ENCODE measurements at regions not wholly inside any gene's neighbourhood (a gene's known extent, or its start where the extent isn't known, plus 50 kb on each side); places are given as distances from the start of the nearest gene placed in this dataset.

DNA sequence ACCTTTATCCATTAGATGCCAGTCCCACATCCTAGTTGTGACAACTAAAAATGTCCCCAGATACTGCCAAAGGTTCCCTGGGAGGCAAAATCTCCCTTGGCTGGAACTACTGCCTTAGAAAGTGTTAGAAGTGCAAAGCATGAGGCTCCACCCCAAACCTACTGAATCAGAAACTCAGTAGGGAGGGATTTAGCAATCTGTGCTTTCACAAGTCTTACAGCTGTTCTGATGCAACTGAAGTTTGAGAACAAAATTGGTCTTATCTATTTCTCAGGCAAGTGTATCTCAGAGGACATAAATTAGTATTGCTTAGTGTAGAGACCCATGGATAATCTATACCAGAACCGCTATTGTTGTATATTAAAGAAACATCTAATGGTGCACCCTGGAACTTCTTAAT, 70.2 kb downstream of the CLDN1 start:
- peak; percentile 91 for DNase-seq

DNA sequence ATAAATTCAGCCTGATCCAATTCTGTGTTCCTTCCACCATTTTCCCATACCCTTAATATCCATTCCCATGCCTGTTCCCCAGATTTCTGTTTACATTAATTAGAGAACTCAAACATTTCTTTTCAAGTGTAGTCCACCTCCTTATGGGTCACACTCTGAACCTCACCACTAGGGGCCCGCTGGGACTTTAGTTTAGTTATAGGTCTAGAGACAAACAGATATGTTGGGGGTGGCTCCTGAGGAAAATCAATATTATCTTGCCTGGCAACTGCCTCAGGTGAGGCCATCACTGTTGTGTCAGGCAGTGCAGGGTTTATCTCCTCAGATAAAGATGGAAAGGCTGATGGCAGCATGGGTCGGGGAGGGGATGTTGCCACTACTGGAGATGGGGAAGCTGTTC, 72.8 kb downstream of the CLDN1 start:
- no peak for DNase-seq

DNA sequence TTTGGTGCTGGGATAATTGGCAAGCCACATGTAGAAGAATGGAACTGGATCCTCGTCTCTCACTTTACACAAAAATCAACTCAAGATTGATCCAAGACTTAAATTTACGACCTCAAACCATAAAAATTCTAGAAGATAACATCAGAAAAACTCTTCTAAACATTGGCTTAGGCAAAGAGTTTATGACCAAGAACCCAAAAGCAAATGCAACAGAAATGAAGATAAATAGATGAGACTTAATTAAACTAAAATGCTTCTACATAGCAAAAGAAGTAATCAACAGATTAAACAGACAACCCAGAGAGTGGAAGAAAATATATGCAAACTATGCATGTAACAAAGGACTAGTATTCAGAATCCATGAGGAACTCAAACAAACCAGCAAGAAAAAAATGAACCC, 80.1 kb downstream of the CLDN1 start:
- DNase-seq: no peak

DNA sequence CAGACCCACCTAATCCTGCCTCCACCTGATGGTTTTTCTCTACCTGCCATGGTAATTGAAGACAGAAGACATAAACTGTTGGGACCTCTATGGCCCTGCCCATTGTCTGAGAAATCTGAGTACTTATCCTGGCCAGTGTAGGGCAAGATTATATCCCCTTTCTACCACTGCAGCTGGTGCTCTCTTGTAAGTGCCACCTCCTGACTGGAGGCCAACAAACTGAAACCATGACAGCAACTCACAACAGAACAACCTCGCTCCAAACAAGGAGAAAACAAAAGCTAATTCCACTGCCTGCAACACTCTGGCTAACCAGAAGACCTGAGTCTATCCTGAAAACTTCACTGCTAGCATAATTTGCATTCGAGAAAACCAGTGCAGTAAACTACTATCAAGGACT, 82.9 kb downstream of the CLDN1 start:
- DNase-seq: no peak

DNA sequence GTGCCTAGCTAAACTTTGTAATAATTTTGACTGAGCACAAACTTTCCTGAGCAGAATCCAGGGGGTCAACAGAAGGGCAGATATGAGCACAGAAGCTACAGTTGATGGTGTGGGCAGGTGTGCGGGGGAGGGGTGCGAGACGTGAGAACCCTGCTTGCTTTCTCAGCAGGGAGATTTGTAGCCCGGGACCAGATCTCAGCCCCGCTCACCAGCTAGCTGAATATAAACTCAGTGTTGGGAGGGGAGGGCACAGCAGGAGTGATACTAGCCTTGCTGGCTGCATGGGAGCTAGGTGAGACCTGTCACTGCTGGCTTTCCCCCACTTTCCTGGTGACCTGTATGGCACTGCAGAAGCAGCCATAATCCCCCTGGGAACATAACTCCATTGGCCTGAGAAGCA, 83.4 kb downstream of the CLDN1 start:
- DNase-seq: no peak

DNA sequence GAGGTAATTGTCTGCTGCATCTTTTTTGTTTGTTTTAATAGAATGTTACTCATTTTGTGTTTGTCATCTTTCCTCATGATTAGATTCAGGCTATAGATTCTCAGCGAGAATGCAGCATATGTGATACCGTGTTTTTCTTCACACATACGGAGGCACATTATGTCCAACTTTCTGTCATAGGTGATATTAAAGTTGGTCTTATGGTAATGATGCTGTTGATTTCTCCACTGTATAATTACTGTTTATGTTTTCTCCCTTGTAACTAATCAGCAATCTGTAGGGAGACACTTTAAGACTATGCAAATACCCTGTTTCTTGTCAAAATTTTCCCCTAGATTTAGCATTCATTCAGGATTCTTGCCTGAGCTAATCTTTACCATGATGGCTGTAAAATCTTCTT, 87.6 kb downstream of the CLDN1 start:
- DNase-seq: no peak

DNA sequence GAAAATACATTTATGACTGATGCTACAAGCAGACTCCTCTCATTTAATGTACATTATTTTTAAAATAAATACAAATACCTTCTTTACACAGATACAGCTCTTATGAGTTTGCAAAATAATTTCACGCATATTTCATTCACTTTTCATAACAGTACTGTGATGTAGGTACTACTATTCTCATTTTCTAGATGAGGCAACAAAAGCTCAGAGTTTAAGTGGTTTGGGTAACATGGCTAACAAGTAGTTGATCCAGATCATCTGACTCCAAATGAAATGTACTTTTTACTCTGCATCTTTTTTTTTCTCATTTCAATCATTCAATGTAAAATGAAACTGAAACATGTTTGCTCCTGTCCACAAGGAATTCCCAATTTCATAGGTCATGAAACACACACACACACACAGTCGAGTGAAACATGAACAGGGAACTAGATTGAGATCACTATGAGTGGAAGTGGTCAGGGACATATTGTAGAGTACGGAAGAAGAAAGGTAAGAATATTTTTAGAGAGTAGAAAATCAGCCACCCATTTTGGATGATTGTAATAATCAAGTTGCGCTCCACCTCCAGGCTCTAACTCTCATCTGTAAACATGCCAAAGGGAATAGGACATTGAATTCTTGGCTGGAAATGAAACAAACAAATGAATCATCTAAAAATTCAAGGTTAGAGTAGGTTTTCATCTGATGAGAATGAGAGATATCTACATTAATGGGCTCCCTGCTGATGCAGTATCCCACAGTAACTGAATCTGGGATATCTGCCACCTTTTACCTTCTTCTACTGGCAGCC, 92.4 kb downstream of the CLDN1 start:
- DNase-seq: peak; percentile 92

DNA sequence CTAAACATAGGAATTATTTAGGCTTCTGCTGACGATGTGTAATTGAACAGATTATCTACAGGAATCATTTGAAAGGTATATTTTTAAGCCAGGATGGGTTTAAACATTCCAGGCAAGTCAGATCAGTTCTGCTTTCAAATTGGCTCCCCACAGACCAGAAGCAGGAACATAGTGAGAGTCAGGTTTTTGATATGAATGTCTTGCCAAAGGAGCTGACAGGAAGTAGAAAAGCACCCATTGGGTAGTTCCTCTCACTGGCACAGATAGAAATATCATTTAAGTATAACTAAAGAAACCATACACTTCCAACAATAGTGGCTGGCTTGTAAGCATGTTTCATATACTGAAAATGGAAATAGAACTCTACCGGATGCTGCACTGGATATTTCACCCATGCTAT, 95.2 kb downstream of the CLDN1 start:
- DNase-seq: peak; percentile 55

DNA sequence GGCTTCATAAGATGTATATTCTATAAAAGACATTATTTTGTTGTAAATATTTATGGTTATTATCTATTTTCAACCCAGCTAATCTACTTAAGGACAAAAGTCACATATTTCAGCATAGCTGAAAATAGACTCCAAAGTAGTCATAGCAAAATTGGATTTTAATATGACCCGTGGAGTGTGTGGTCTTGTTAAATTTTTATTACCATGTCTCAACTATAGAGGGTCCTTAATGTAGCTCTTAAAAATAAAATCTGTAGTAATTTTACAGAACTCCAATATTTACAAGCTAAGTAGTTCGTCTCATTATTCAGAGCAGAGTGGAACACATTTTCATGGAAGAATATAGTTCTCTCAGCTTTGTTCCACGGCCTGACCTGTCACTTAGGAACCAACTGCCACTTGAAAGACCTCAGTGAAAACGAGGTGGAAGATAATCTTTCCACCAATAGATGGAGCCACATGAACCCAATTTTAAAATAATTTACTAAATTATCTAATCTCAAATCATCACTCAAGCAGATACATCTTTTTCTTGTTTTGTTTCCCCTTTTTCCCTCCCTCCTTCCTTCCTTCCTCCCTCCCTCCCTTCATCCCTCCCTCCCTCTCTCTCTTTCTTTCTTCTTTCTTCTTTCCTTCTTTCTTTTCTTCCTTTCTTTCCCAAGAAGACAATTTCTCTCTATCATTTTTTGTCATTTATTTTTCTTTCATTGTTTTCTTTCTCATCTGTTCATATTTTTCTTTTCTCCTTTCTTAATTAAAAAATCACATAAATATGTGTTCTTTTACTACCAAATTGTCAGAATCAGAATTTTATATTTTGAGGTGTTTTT, 97.2 kb downstream of the CLDN1 start:
- peak; percentile 70 for DNase-seq

DNA sequence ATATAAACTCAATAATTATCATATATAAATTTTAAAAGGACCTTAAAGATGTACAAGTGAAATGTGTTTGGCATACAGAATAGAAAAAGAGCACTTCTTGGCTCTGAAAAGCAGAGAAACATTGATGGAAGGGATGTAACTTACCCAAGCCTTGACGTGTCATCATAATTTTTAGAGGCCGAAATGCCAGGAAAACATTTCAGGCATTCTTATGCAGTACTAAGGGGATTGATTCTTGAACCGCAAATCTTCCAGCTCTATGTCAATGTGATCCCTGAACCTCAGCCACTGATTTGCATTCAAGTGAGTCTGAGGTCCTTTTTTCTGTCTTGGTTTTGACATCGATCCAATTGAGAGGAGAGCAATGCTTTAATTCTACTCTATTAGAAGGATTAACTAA, 97.8 kb downstream of the CLDN1 start:
- no peak for DNase-seq

DNA sequence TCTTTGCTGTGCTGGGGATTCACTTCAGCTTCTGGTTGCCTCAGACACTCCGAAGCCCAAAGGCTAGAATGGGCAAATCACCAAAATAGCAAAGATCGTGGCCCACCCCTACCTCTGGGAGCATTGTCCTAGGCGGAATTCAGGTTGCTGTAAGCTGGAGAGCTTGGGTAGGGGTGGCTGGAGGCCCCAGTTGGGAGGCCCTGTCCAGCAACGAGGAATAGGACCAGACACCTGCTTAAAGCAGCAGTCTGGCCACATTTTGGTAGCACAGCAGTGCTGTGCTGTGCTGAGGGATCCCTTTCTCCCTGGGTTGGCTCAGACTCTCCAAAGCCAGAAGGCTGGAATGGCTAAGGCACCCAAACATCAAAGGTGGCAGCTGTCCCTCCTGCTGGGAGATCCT, 99.3 kb downstream of the CLDN1 start:
- DNase-seq: no peak

DNA sequence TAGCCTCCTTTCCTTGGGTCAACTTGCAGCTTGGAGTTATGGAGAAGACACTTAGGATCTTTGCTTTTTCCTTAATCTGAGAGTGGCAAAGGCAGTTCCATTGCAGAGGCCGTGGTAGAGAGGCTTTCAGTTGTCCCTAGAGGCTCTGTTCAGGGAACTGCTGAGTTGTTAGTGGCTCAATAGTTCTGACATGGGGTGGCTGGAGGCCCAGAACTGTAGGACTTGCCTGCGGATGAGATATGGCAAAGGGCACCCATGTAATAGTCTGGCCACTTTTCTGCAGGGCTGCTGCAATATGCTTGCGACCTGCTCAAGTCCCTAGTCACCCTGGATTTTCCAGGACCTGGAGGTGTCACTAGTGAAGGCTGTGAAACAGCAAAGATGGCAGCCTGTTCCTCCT, 99.9 kb downstream of the CLDN1 start:
- DNase-seq: no peak

DNA sequence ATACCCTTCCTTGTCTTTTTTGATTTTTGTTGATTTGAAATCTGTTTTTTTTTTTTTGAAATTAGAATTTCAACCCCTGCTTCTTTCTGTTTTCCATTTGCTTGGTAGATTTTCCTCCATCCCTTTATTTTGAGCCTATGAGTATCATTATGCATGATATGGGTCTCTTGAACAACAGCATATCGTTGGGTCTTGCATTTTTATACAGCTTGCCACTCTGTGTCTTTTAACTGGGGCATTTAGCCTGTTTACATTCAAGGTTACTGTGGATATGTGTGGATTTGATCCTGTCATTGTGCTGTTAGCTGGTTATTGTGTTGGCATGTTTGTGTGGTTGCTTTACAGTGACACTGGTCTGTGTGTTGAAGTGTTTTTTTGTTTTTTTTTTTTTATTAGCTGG, 99.7 kb upstream of the P3H2 start:
- DNase-seq: no peak

DNA sequence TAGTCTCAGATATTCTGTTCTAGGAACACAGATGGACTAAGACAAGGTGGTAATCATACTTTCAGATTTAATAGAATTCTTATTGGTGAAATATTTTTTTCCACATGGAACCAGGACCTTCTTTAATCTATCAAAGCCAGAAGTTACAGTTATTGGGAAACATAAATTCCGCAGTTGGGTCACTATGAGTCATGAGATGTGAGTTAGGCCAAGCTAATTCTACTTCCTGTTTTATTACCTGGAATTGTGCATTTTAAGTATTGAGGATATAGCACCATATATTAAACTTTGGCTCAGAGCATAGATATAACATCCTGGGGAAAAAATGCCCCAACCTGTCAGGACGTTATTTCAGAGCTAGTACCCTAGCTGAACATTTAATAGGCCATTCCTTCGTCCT, 96.4 kb upstream of the P3H2 start:
- DNase-seq: peak; percentile 87

DNA sequence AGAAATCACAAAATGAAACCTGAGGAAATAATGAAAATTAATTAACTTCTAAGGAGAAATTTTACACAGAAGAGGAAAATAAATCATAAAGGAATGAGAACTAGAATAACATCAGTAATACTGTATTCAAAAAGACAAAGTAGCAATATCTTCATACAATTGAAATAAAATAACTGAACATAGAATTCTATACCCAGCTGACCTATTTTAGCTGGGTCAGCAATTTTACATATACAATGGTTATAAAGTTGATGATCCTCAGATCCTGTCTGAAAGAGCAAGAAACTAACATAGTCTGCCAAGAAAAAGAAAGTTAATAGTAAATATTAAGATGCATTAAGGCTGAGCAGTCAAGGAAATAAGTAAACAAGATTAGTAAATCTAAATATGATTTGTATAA, 93.0 kb upstream of the P3H2 start:
- DNase-seq: no peak

DNA sequence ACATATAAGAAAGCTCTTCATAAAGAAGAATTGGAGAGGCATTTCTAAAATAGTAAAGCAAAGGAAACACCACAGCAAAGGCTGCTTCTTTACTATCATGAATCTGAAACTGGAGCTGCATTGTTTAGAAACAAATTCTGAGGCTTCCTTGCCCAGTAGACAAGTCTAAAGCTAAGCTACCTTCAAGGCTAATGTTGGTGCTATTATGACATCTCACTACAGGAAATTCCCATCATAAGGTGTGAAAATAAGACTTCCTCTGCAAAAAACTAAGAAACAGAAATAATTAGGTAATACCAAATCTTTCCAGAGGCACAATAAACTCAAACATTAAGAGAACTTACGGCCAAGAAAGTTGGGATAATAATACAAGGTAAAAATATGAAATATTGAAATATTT, 89.9 kb upstream of the P3H2 start:
- no peak for DNase-seq

DNA sequence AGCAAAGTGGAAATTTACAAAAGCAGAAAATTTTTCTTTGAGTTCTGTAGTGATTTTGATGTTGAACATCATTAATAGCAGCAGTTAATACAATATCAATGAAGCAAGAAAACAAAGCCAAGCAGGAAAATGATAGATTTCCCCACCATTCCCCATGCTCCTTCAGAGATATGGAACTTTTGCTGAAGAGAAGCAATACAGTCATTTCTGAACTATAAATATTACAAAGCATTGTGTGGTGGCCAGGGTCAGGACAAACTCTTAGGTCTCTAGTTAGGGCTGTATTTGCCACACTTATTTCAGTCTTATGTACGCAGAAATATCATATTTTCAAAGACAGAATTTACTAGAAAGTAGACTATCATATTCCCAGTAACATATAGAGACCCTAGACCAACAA, 88.8 kb upstream of the P3H2 start:
- no peak for DNase-seq

DNA sequence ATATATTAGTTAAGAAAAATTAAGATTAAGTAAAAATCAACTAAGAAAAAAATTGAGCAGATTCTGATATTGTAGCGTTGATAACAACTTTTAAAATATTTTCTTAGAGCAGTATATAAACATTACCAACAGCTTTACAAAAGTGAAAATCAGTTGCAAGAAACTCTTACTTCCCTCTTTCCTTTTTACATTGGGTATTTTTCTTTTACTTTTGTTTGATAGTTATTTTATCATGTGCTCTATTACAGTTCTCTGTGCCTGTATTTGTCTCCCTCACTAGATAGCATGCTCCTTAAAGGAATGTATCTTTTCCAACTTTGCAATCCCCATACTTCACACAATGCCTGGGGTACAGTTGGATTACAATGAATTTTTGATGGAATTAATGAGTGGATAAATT, 87.5 kb upstream of the P3H2 start:
- DNase-seq: peak; percentile 73

DNA sequence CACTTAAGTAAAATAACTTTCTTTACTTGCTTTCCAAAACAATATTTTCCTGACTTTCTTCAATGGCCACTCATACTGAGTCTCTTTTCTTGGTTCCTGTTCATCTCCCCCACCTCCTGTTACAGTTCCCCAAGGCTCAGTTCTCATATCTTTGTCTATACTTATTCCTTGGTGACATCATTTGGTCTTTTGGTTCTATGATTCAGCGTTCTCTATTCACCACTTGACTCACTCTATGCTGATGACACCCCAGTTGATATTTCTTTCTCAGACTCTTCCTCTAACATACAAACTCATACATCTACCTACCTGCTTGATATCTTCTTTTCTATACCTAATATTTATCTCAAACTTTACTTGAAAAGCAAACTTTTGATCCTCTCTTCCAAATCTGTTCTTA, 85.0 kb upstream of the P3H2 start:
- DNase-seq: peak; percentile 96

DNA sequence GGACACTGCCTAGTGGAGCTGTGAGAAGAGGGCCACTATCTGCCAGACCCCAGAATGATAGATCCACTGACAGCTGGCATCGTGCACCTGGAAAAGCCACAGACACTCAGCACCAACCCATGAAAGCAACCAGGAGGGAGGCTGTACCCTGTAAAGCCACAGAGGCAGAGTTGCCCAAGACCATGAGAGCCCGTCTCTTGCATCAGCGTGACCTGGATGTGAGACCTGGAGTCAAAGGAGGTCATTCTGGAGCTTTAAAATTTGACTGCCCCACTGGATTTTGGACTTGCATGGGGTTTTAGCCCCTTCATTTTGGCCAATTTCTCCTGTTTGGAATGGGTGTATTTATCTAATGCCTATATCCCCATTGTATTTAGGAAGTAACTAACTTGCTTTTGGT, 83.5 kb upstream of the P3H2 start:
- DNase-seq: no peak

DNA sequence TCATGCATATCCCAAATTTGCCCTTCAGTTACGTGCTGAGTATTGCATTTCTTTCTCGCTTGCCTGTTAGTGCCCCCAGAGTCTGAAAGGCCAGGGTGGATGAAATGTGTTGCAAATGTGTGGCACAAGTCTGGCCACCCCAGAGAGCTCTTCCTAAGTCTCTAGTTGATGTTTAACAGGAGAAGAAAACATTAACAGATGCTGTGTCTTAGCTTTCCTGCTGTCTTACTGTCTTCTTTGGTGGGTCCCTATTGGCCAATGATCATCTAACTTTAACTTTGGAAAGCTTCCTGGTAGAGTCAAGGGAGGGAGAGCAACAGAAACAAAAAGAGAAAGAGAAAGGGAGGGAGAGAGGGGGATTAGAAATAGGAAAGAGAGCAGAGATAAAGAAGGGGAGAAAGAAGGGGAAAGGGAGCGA, 76.7 kb upstream of the P3H2 start:
- DNase-seq: no peak

DNA sequence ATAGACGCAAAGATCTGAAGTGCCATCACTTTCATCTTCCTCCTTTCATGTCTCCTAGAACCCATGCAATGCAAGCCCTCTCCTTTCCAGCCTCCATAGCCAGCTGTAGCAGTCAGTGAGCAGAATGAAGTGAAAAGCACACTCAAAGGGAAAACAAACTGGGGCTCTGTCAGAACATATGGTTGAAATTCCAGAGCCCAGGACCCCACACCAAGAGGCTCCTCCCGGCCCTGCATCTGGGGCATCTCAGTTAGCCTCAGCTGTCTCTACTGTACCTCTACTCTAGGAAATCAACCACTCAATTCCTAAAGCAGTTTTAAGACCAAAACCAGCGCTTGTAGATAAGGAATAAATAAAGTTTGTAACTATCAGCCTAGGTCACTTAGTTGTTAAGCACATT, 73.8 kb upstream of the P3H2 start:
- no peak for DNase-seq

DNA sequence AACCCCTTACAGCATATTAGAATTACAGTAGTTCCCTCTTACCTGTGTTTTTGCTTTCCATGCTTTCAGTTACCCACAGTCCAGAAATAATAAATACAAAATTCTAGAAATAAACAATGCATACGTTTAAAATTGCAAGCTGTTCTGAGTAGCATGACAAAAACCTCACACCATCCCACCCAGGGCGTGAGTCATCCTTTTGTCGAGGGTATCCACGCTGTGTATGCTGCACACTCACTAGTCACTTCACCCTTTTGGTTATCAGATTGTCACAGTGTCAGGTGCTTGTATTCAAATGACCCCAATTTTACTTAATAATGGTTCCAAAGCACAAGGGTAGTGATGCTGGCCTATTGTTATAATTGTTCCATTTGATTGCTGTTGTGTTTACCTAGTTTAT, 72.5 kb upstream of the P3H2 start:
- DNase-seq: no peak

DNA sequence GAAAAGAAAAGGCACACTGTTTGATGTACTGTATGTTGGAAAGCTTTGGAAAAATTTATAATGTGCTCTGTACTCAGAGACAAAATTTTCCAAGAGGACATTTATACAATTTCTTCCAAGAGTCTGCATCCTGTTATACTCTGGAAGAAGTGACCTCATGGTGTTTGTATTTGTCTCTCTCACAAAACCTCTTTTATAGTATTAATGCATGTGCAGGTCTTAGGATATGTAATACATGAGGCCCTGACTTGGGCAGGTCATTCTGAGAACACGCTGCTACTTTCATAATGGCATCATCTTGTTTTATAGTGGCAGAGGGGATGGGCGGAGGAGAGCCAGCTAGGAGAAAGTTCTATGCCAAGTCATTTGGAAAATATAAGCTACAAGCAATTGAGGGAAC, 72.0 kb upstream of the P3H2 start:
- DNase-seq: no peak

DNA sequence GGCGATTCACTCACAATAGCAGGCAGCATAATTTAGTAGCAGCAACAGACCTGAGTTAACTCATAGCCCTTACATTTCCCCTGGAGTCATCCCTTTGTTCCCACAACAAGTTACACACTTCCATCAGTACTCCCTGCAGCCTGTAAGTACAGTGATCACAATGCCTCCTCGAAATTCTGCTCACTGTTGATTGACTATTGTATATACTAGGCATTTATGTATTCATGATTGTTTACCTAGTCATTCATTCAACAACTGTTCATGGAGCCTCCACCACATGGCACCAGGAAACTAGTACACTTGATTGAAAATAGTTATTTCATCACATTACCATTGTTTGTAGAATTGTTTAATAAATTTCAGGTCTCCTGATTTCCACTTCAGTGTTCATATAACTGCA, 71.4 kb upstream of the P3H2 start:
- DNase-seq: no peak
